Smooth muscle cell (in vitro differentiated cells): ENCODE measurements at regions not wholly inside any gene's neighbourhood (a gene's known extent, or its start where the extent isn't known, plus 50 kb on each side); places are given as distances from the start of the nearest gene placed in this dataset.
"Not testable (repeated sequence)": the region's sequence is repeated elsewhere in the genome, so short reads cannot be mapped to it uniquely, and the experiment has no call there.

Source experiments
- DNase-seq: peaks from one replicate; lab custom pipeline; 2025; ENCODE audit not compliant: unreplicated experiment; lab: John Stamatoyannopoulos, UW
- H2AFZ ChIP-seq: fragments of 200-600 bp; sonication (generic); 2 replicates; pipeline ENCODE4 v1.6.0; 2016; ENCODE audit warnings: antibody characterized with exemption, low read depth, mild to moderate bottlenecking
- H3F3A ChIP-seq: fragments of 200-600 bp; sonication (generic); 2 replicates; pipeline ENCODE4 v1.6.0; 2017; ENCODE audit warnings: antibody characterized with exemption, low read depth
- H3K27ac ChIP-seq: fragments of 200-600 bp; sonication (generic); 2 replicates; pipeline ENCODE4 v1.5.1; 2016; ENCODE audit warnings: low read depth, mild to moderate bottlenecking
- H3K27me3 ChIP-seq: fragments of 200-600 bp; sonication (generic); 2 replicates; pipeline ENCODE4 v1.6.1; 2016; ENCODE audit warnings: low read depth, mild to moderate bottlenecking
- H3K36me3 ChIP-seq: fragments of 200-600 bp; sonication (generic); 2 replicates; pipeline ENCODE4 v1.5.1; 2016; ENCODE audit warnings: low read depth
- H3K4me1 ChIP-seq: fragments of 200-600 bp; sonication (generic); 2 replicates; pipeline ENCODE4 v1.5.1; 2016; ENCODE audit warnings: low read depth
- H3K4me2 ChIP-seq: fragments of 200-600 bp; sonication (generic); 2 replicates; pipeline ENCODE4 v1.6.0; 2016; ENCODE audit warnings: mild to moderate bottlenecking
- H3K4me3 ChIP-seq: fragments of 200-600 bp; sonication (generic); 2 replicates; pipeline ENCODE4 v1.5.1; 2016; ENCODE audit warnings: mild to moderate bottlenecking
- H3K79me2 ChIP-seq: fragments of 200-600 bp; sonication (generic); 2 replicates; pipeline ENCODE4 v1.6.0; 2016; ENCODE audit warnings: low read depth, mild to moderate bottlenecking
- H3K9ac ChIP-seq: fragments of 200-600 bp; sonication (generic); 2 replicates; pipeline ENCODE4 v1.6.0; 2016; ENCODE audit warnings: low read depth
- H3K9me3 ChIP-seq: fragments of 200-600 bp; sonication (generic); replicated peaks from 2 replicates; pipeline ENCODE4 v1.5.1; 2016; ENCODE audit warnings: low read depth
- H4K20me1 ChIP-seq: fragments of 200-600 bp; sonication (generic); 2 replicates; pipeline ENCODE4 v1.6.0; 2016; ENCODE audit warnings: low read depth
- CTCF ChIP-seq: fragments of 200-600 bp; sonication (generic); IDR thresholded peaks from 2 replicates; pipeline ENCODE4 v1.5.1; 2017; ENCODE audit warnings: borderline replicate concordance, mild to moderate bottlenecking, antibody characterized with exemption; ENCODE audit not compliant: insufficient read depth, poor library complexity, severe bottlenecking
- WGBS: methylation state at CpG from one replicate; pipeline ENCODE4 v1.1.7; 2016; ENCODE audit warnings: low lambda C conversion rate; 5-methylcytosine and 5-hydroxymethylcytosine counted together

GRCh38 chr10:81192221-81192788 lies 654.6 kb downstream of the SH2D4B start:
- no peak for TF ChIP-seq CTCF
- Histone ChIP-seq H3K79me2 (no peaks in the 10 kb centered on the region), H3K9ac (no peak overlapping the region), H3K4me3 (no peak overlapping the region), H3K36me3 (no peaks in the 10 kb centered on the region), H3K4me2 (no peak overlapping the region), H4K20me1 (no peaks in the 10 kb centered on the region), H3K27ac (no peak overlapping the region), H3K4me1 (no peaks in the 10 kb centered on the region), H2AFZ (no peak overlapping the region), H3K9me3 (no peaks in the 10 kb centered on the region), H3K27me3 (no peaks in the 10 kb centered on the region), H3F3A (no peaks in the 10 kb centered on the region)
- DNase-seq, result no peak
- WGBS, result 88% methylated on average over 6 of the region's 6 CpGs

- no peaks in the 10 kb centered on the region for H3K27me3 ChIP-seq
- no peak for TF ChIP-seq CTCF
- DNase-seq, result no peak
- no peak overlapping the region for H3K9ac ChIP-seq
- no peak overlapping the region for H3K27ac ChIP-seq
- H2AFZ ChIP-seq, result no peak overlapping the region
- H4K20me1 ChIP-seq, result no peaks in the 10 kb centered on the region
- WGBS, result 88% methylated on average over 2 of the region's 2 CpGs
- H3K4me1 ChIP-seq, result no peaks in the 10 kb centered on the region
- H3K4me2 ChIP-seq, result no peak overlapping the region
- H3K9me3 ChIP-seq, result no peaks in the 10 kb centered on the region
- H3K79me2 ChIP-seq, result no peaks in the 10 kb centered on the region
- no peaks in the 10 kb centered on the region for H3K36me3 ChIP-seq
- no peak overlapping the region for H3K4me3 ChIP-seq
- no peaks in the 10 kb centered on the region for H3F3A ChIP-seq
Measured at GRCh38 chr10:81200801-81201200, 663.1 kb downstream of the SH2D4B start.

- 93% methylated on average over 5 of the region's 5 CpGs for WGBS
- not testable (repeated sequence) for H3K4me3 ChIP-seq, H3K27ac ChIP-seq, H3F3A ChIP-seq, H3K4me1 ChIP-seq, H3K27me3 ChIP-seq, H4K20me1 ChIP-seq, H2AFZ ChIP-seq, H3K9ac ChIP-seq, H3K9me3 ChIP-seq, H3K36me3 ChIP-seq, H3K79me2 ChIP-seq, DNase-seq, H3K4me2 ChIP-seq
Measured at GRCh38 chr10:81207359-81207758, 667.6 kb upstream of the NRG3 start.

GRCh38 chr10:81213370-81213769 lies 661.6 kb upstream of the NRG3 start:
- Histone ChIP-seq H3K9ac (no peak overlapping the region), H3F3A (no peaks in the 10 kb centered on the region), H3K36me3 (no peaks in the 10 kb centered on the region), H3K9me3 (no peaks in the 10 kb centered on the region), H4K20me1 (no peaks in the 10 kb centered on the region), H3K27ac (no peak overlapping the region), H3K27me3 (no peaks in the 10 kb centered on the region), H2AFZ (no peak overlapping the region), H3K4me3 (no peak overlapping the region), H3K79me2 (no peaks in the 10 kb centered on the region), H3K4me1 (no peaks in the 10 kb centered on the region), H3K4me2 (no peak overlapping the region)
- DNase-seq, result no peak
- TF ChIP-seq CTCF, result no peak
- 89% methylated on average over 1 of the region's 1 CpG for WGBS
